A549 (cell line): ENCODE measurements at regions not wholly inside any gene's neighbourhood (a gene's known extent, or its start where the extent isn't known, plus 50 kb on each side); places are given as distances from the start of the nearest gene placed in this dataset.

ENCODE experiments used
- ATAC-seq, 2 experiments: fragments of 200-7000 bp in 1 of 2; fragments of >200 bp in 1 of 2; cut with Nextera tagmentation in 1 of 2; cut with Tn5 transposase in 1 of 2; 3 replicates each; pipeline versions ENCODE4 v1.8.0 to v1.9.1; 2018 to 2020; ENCODE audit warnings: mild to moderate bottlenecking in 1 of 2, moderate library complexity in 1 of 2
- CTCF ChIA-PET: fragments of 300-600 bp; sonication (Branson Sonifier 250); formaldehyde crosslinking; extraction: SDS; loops from one replicate; lab custom pipeline; 2021; ENCODE audit warnings: antibody characterized with exemption, inconsistent platforms; lab: Yijun Ruan, JAX
- POLR2A ChIA-PET: fragments of 350-600 bp; formaldehyde crosslinking; extraction: SDS; loops from one replicate; lab custom pipeline; 2021; ENCODE audit warnings: antibody characterized with exemption, inconsistent platforms; lab: Yijun Ruan, JAX
- DNase-seq, 2 experiments: peaks; one replicate each; pipeline versions ENCODE4 v3.0.0 to v3.0.0-alpha.2; 2011 to 2016; ENCODE audit warnings: low read depth in 1 of 2, low spot score in 1 of 2
- FAIRE-seq: peaks from 2 replicates; lab custom pipeline; 2011; peaks lifted over from hg19 to GRCh38; lab: Jason Lieb, UNC
- H3K27ac ChIP-seq, 2 experiments: fragments of >200 bp; sonication (Bioruptor Twin); formaldehyde crosslinking; 3 replicates each; pipeline ENCODE4 v1.5.1; 2016 to 2017
- H3K4me1 ChIP-seq: fragments of >200 bp; sonication (Bioruptor Twin); formaldehyde crosslinking; 3 replicates; pipeline ENCODE4 v1.6.1; 2016
- H3K4me2 ChIP-seq: fragments of >200 bp; sonication (Bioruptor Twin); formaldehyde crosslinking; 3 replicates; pipeline ENCODE4 v1.6.1; 2016
- H3K4me3 ChIP-seq: fragments of >200 bp; sonication (Bioruptor Twin); formaldehyde crosslinking; 3 replicates; pipeline ENCODE4 v1.5.1; 2016
- H3K9me3 ChIP-seq: fragments of >200 bp; sonication (Bioruptor Twin); formaldehyde crosslinking; 3 replicates; pipeline ENCODE4 v1.6.1; 2016
- EP300 ChIP-seq, 2 experiments: fragments of >200 bp; sonication (Bioruptor Twin); formaldehyde crosslinking; IDR thresholded peaks; 2 replicates in 1 of 2; 3 replicates in 1 of 2; pipeline ENCODE4 v1.6.1; 2016 to 2017
- FOSL2 ChIP-seq, 2 experiments: fragments of 450-650 bp in 1 of 2; fragments of >200 bp in 1 of 2; sonication (Bioruptor Twin) in 1 of 2; formaldehyde crosslinking; IDR thresholded peaks; 2 replicates each; pipeline versions ENCODE4 v1.5.0 to v1.6.1; 2016 to 2020; ENCODE audit warnings: mild to moderate bottlenecking in 1 of 2, moderate library complexity in 1 of 2
- GATA3 ChIP-seq: IDR thresholded peaks from 2 replicates; pipeline ENCODE4 v1.6.1; 2012; ENCODE audit warnings: borderline replicate concordance
- JUN ChIP-seq, 2 experiments: fragments of >200 bp; sonication (Bioruptor Twin); formaldehyde crosslinking; IDR thresholded peaks; 2 replicates in 1 of 2; 3 replicates in 1 of 2; pipeline ENCODE4 v1.6.1; 2016 to 2017
- JUNB ChIP-seq: fragments of >200 bp; sonication (Bioruptor Twin); formaldehyde crosslinking; IDR thresholded peaks from 2 replicates; pipeline ENCODE4 v1.6.1; 2016
- MYC ChIP-seq: IDR thresholded peaks from 2 replicates; pipeline ENCODE4 v1.6.1; 2012; ENCODE audit warnings: mild to moderate bottlenecking, inconsistent platforms, low read length, improper control_type of control experiment, borderline replicate concordance
- NFE2L2 ChIP-seq: fragments of 150-350 bp; conservative IDR thresholded peaks from 2 replicates; pipeline ENCODE4 v1.6.1; 2014; ENCODE audit warnings: low read length
- NPAS2 ChIP-seq: fragments of 250-450 bp; sonication (Bioruptor Pico); IDR thresholded peaks from 2 replicates; pipeline ENCODE4 v1.8.0; 2022; ENCODE audit warnings: mild to moderate bottlenecking, moderate library complexity, borderline replicate concordance
- PBX3 ChIP-seq: IDR thresholded peaks from 2 replicates; pipeline ENCODE4 v1.6.1; 2012
- RAD21 ChIP-seq, 2 experiments: fragments of >200 bp in 1 of 2; sonication (Bioruptor Twin) in 1 of 2; formaldehyde crosslinking in 1 of 2; IDR thresholded peaks in 1 of 2; conservative IDR thresholded peaks in 1 of 2; 2 replicates in 1 of 2; 3 replicates in 1 of 2; pipeline ENCODE4 v1.6.1; 2012 to 2018; ENCODE audit warnings: inconsistent platforms in 1 of 2
- RARB ChIP-seq: fragments of 250-450 bp; sonication (Bioruptor Pico); IDR thresholded peaks from 2 replicates; pipeline ENCODE4 v1.8.0; 2021; ENCODE audit warnings: mild to moderate bottlenecking, moderate library complexity
- RFX5 ChIP-seq: fragments of 450-650 bp; IDR thresholded peaks from 2 replicates; pipeline ENCODE4 v1.7.1; 2014; ENCODE audit warnings: antibody characterized with exemption, mild to moderate bottlenecking, moderate library complexity
- SMC3 ChIP-seq: fragments of >200 bp; sonication (Bioruptor Twin); formaldehyde crosslinking; IDR thresholded peaks from 3 replicates; pipeline ENCODE4 v1.6.1; 2018; ENCODE audit warnings: inconsistent platforms
- TFCP2L1 ChIP-seq: fragments of 250-450 bp; sonication (Bioruptor Pico); IDR thresholded peaks from 2 replicates; pipeline ENCODE4 v1.5.0; 2021; ENCODE audit warnings: mild to moderate bottlenecking
- USF2 ChIP-seq: fragments of 450-650 bp; IDR thresholded peaks from 2 replicates; pipeline ENCODE4 v1.6.1; 2014; ENCODE audit warnings: antibody characterized with exemption
- ZC3H11A ChIP-seq: fragments of 450-650 bp; IDR thresholded peaks from 2 replicates; pipeline ENCODE4 v1.6.1; 2014; ENCODE audit warnings: antibody characterized with exemption, mild to moderate bottlenecking
- ZNF302 ChIP-seq: fragments of 250-450 bp; sonication (Bioruptor Pico); IDR thresholded peaks from 2 replicates; pipeline ENCODE4 v1.9.0; 2021; ENCODE audit warnings: inconsistent platforms, mild to moderate bottlenecking, moderate library complexity
- WGBS: methylation state at CpG from one replicate; pipeline ENCODE4 v1.1.6; 2017; ENCODE audit errors: missing lambda C conversion rate; 5-methylcytosine and 5-hydroxymethylcytosine counted together
- TF ChIP-seq, protein P1 (sequence below): fragments of >200 bp; sonication (Bioruptor Twin); formaldehyde crosslinking; IDR thresholded peaks from 2 replicates; pipeline ENCODE4 v1.6.1; 2016
- TF ChIP-seq, protein P2 (sequence below): fragments of 150-350 bp; IDR thresholded peaks from 2 replicates; pipeline ENCODE4 v1.6.1; 2014; ENCODE audit warnings: low read depth, mild to moderate bottlenecking, low read length
- TF ChIP-seq, protein P3 (sequence below): fragments of >200 bp; sonication (Bioruptor Twin); formaldehyde crosslinking; IDR thresholded peaks from 3 replicates; pipeline ENCODE4 v1.5.1; 2016

GRCh38 chr7:13359656-13360055 lies 629.8 kb downstream of the ETV1 start:
- no peaks in the 10 kb centered on the region for H3K4me1 ChIP-seq
- no peak overlapping the region for H3K27ac ChIP-seq
- no peak for FAIRE-seq
- DNase-seq: no peak
- H3K4me2 ChIP-seq: no peak overlapping the region
- no peak for ATAC-seq
- 49% methylated on average over 10 of the region's 10 CpGs for WGBS
- ChIA-PET CTCF (no interaction called here), POLR2A (no interaction called here)
- no peak overlapping the region for H3K4me3 ChIP-seq
- TF ChIP-seq NFE2L2 (no peak), NPAS2 (no peak)
- TF ChIP-seq, protein P1, sequence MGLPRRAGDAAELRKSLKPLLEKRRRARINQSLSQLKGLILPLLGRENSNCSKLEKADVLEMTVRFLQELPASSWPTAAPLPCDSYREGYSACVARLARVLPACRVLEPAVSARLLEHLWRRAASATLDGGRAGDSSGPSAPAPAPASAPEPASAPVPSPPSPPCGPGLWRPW: no peak
- no peaks in the 10 kb centered on the region for H3K9me3 ChIP-seq

DNA sequence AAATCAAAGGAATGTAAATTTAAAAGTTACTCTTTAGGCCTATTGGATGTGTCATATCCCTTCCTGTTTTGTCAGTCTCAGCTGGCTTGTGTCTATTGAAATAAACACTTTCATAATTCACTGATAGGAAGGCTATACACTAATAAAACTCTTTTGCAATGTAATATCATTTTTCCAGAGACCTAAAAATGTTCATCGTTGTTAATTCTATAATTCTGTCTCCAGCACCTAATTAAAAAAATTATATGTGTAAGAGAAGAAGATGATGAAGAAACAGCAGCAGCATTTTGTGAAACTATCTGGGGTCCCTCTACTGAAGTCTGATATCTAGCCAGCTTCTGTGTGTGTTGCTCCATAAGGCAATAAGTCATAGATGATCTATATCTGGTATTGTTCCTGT lies 602.7 kb downstream of the ETV1 start:
- TF ChIP-seq JUNB (no peak), ZC3H11A (no peak), GATA3 (no peak), TFCP2L1 (CRISPR knock-in tag) (no peak), FOSL2 (IDR thresholded peaks at IDR 0.05) (no peak), FOSL2 (CRISPR knock-in tag; IDR thresholded peaks at IDR 0.05) (no peak), SMC3 (no peak)
- TF ChIP-seq, protein P2, sequence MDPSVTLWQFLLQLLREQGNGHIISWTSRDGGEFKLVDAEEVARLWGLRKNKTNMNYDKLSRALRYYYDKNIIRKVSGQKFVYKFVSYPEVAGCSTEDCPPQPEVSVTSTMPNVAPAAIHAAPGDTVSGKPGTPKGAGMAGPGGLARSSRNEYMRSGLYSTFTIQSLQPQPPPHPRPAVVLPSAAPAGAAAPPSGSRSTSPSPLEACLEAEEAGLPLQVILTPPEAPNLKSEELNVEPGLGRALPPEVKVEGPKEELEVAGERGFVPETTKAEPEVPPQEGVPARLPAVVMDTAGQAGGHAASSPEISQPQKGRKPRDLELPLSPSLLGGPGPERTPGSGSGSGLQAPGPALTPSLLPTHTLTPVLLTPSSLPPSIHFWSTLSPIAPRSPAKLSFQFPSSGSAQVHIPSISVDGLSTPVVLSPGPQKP: no peak
- TF ChIP-seq, protein P3, sequence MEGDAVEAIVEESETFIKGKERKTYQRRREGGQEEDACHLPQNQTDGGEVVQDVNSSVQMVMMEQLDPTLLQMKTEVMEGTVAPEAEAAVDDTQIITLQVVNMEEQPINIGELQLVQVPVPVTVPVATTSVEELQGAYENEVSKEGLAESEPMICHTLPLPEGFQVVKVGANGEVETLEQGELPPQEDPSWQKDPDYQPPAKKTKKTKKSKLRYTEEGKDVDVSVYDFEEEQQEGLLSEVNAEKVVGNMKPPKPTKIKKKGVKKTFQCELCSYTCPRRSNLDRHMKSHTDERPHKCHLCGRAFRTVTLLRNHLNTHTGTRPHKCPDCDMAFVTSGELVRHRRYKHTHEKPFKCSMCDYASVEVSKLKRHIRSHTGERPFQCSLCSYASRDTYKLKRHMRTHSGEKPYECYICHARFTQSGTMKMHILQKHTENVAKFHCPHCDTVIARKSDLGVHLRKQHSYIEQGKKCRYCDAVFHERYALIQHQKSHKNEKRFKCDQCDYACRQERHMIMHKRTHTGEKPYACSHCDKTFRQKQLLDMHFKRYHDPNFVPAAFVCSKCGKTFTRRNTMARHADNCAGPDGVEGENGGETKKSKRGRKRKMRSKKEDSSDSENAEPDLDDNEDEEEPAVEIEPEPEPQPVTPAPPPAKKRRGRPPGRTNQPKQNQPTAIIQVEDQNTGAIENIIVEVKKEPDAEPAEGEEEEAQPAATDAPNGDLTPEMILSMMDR: no peak
- Histone ChIP-seq H3K4me1 (no peaks in the 10 kb centered on the region), H3K4me2 (no peak overlapping the region), H3K27ac (no peak overlapping the region), H3K9me3 (no peaks in the 10 kb centered on the region), H3K4me3 (no peak overlapping the region)
- 0% methylated on average over 1 of the region's 1 CpG for WGBS
- ChIA-PET CTCF (interaction anchor here (0.6 kb wide), 1 partner anchor 350 kb away, joined by 4 read pairs; no protein-coding TSS in a partner anchor), POLR2A (no interaction called here)
- FAIRE-seq (no peak), DNase-seq (no peak), ATAC-seq (no peak)

GRCh38 chr7:13407911-13408310 lies 581.6 kb downstream of the ETV1 start:
- Histone ChIP-seq H3K4me1 (no peaks in the 10 kb centered on the region), H3K4me2 (no peak overlapping the region), H3K4me3 (no peak overlapping the region), H3K9me3 (no peaks in the 10 kb centered on the region), H3K27ac (no peak overlapping the region)
- ChIA-PET CTCF (no interaction called here), POLR2A (no interaction called here)
- TF ChIP-seq, protein P1: no peak
- no peak for TF ChIP-seq RARB (CRISPR knock-in tag)
- TF ChIP-seq PBX3: no peak
- TF ChIP-seq FOSL2 (IDR thresholded peaks at IDR 0.05): no peak
- no peak for TF ChIP-seq FOSL2 (CRISPR knock-in tag; IDR thresholded peaks at IDR 0.05)
- TF ChIP-seq MYC: no peak
- TF ChIP-seq EP300 (IDR thresholded peaks at IDR 0.05): no peak
- no peak for TF ChIP-seq RFX5
- ATAC-seq (no peak), DNase-seq (no peak), FAIRE-seq (no peak)
- WGBS: 34% methylated on average over 2 of the region's 2 CpGs

GRCh38 chr7:13411151-13411550 lies 578.3 kb downstream of the ETV1 start:
- no peak for FAIRE-seq
- no peaks in the 10 kb centered on the region for H3K4me1 ChIP-seq
- CTCF ChIA-PET: no interaction called here

More at GRCh38 chr7:13411151-13411550, 578.3 kb downstream of the ETV1 start:
- H3K4me3 ChIP-seq: no peak overlapping the region
- no peak for DNase-seq
- POLR2A ChIA-PET: no interaction called here
- no peak overlapping the region for H3K4me2 ChIP-seq
- no peaks in the 10 kb centered on the region for H3K9me3 ChIP-seq
- no peak for ATAC-seq
- TF ChIP-seq USF2: no peak
- no peak for TF ChIP-seq JUN (IDR thresholded peaks at IDR 0.05)
- no peak for TF ChIP-seq RAD21 (conservative IDR thresholded peaks at IDR 0.05 in 1 of 2, IDR thresholded peaks at IDR 0.05 in 1 of 2)
- no peak for TF ChIP-seq ZNF302 (CRISPR knock-in tag)
- TF ChIP-seq RFX5: no peak
- H3K27ac ChIP-seq: no peak overlapping the region
